MM.1S (cell line): ENCODE measurements at regions not wholly inside any gene's neighbourhood (a gene's known extent, or its start where the extent isn't known, plus 50 kb on each side); places are given as distances from the start of the nearest gene placed in this dataset.

Source experiments
- CTCF ChIP-seq: fragments of 300-600 bp; sonication (generic); IDR thresholded peaks from 2 replicates; pipeline ENCODE4 v1.5.1; 2016; ENCODE audit warnings: antibody characterized with exemption, low read length, mixed read lengths
- EZH2 ChIP-seq: fragments of 300-600 bp; sonication (generic); optimal IDR thresholded peaks from 2 replicates; pipeline ENCODE3; 2017; ENCODE audit warnings: low read depth, mild to moderate bottlenecking, antibody characterized with exemption, low read length, mixed read lengths

- TF ChIP-seq CTCF, result no peak
- no peak for TF ChIP-seq EZH2
These were observed 464.1 kb downstream of the TNS1 start for GRCh38 chr2:217538719-217539118.
